AG04449 (cell line): ENCODE measurements at regions not wholly inside any gene's neighbourhood (a gene's known extent, or its start where the extent isn't known, plus 50 kb on each side); places are given as distances from the start of the nearest gene placed in this dataset.

Experiments used
- CTCF ChIA-PET: fragments of 350-600 bp; formaldehyde crosslinking; extraction: SDS; loops from one replicate; lab custom pipeline; 2021; ENCODE audit warnings: antibody characterized with exemption; lab: Yijun Ruan, JAX
- POLR2A ChIA-PET: fragments of 400-600, 350-600 bp; formaldehyde crosslinking; extraction: SDS; loops from one replicate; lab custom pipeline; 2020; ENCODE audit warnings: antibody characterized with exemption, inconsistent platforms; lab: Yijun Ruan, JAX
- DNase-seq: peaks from one replicate; pipeline ENCODE4 v3.0.0-alpha.2; 2010; ENCODE audit warnings: low read depth, low spot score
- H3K4me3 ChIP-seq: 2 replicates; pipeline ENCODE4 v1.5.1; 2011; ENCODE audit warnings: low read depth, mild to moderate bottlenecking, control low read depth, low read length
- CTCF ChIP-seq: IDR thresholded peaks from one replicate; pipeline ENCODE4 v1.5.1; 2011; ENCODE audit warnings: mild to moderate bottlenecking, moderate library complexity, low read length, control low read depth, inconsistent platforms; ENCODE audit not compliant: insufficient read depth; ENCODE audit errors: missing control alignments

GRCh38 chr14:99339551-99339950 is 67.6 kb upstream of the BCL11B start:
- DNase-seq, result no peak
- no peak overlapping the region for H3K4me3 ChIP-seq
- CTCF ChIA-PET, result interaction anchor here (1.1 to 1.6 kb wide), 2 partner anchors 19 to 54 kb away, joined by 4 to 5 read pairs; no protein-coding TSS in a partner anchor
- no peak for TF ChIP-seq CTCF
- POLR2A ChIA-PET, result no interaction called here

DNA sequence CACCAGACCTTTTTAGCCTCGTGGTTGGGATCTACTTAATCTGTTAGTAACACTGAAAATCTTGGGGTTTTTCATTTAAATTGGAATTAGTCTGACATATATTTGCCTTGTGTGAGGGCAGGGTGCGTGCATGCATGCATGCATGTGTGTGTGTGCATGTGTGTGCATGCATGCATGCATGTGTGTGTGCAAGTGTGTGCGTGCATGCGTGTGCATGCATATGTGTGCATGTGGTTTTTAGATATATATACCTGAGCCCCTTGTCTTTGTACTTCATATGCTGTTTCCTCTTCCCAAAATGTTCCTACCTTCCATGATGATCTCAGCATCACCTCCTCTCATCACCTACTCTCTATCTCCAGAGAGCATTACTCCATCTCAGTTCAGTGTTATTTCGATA is 66.3 kb upstream of the BCL11B start:
- ChIA-PET CTCF (interaction anchor here (1.6 kb wide), 1 partner anchor 18 kb away, joined by 5 read pairs; no protein-coding TSS in a partner anchor), POLR2A (no interaction called here)
- no peak for DNase-seq
- no peak overlapping the region for H3K4me3 ChIP-seq
- no peak for TF ChIP-seq CTCF

DNA sequence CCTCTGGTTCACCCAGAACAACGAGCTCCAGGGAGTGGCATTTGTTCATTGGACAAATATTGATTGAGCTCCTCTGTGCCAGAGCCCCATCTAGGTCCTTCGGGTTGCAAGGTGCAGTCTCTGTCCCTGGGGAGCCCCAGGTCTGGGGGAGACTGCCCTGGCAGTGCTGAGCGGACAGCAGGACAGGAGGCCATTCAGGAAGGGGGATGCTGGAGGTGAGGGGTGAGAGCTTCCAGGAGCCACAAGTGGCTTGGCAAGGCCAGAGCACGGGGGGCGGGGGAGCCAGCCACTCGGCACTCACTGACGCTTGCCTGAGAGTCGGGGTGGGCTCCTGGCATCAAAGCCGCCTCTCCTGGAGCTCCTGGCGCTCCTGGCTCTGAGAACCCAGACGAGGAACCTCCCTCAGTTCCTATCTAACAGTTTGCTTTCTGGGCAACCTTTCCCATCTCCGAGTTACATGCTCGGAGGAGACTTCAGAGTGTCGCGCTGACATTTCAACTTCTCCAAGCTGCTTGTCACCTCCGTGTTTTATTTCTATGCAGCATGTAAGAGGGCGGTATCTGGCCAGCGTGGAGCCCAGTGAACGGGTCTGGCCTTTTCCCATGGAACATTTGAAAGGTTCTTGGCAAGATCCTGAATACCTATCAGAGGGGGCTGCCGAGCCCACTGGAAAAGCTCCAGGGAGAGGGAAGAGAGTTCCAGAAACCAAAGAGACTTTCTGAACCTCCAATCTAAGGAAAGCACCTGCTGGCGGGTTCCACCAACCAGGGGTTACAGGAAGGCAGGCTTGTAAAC is 62.0 kb upstream of the BCL11B start:
- H3K4me3 ChIP-seq, result no peak overlapping the region
- no peak for TF ChIP-seq CTCF
- DNase-seq, result no peak
- ChIA-PET CTCF (interaction anchor here (0.7 to 1.1 kb wide), 3 partner anchors 14 to 82 kb away, joined by 3 to 5 read pairs (median 3); no protein-coding TSS in a partner anchor), POLR2A (no interaction called here)

DNA sequence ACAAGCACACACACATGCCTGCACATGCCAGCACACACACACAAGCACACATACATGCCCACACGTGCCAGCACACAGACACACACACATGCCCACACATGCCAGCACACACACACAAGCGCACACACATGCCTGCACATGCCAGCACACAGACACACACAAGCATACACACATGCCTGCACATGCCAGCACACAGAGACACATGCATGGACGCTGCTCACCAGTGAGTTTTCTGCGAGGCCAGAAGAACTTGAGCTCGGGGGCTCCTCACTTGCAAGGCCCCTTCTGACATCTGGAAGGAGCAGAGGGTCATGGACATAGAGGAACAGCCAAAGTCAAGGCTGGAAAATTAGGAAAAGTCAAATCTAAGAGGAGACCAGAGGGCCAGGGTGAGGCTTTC is 61.2 kb upstream of the BCL11B start:
- CTCF ChIA-PET, result interaction anchor here (0.7 kb wide), 1 partner anchor 13 kb away, joined by 3 read pairs; no protein-coding TSS in a partner anchor
- DNase-seq, result no peak
- TF ChIP-seq CTCF, result no peak
- POLR2A ChIA-PET, result no interaction called here
- H3K4me3 ChIP-seq, result no peak overlapping the region

GRCh38 chr14:99331811-99332210 is 59.8 kb upstream of the BCL11B start:
- no peak overlapping the region for H3K4me3 ChIP-seq
- DNase-seq, result no peak
- TF ChIP-seq CTCF, result no peak
- CTCF ChIA-PET, result interaction anchor here (0.8 to 1.0 kb wide), 2 partner anchors 12 to 84 kb away, joined by 3 to 4 read pairs; no protein-coding TSS in a partner anchor
- POLR2A ChIA-PET, result no interaction called here
